ENCODE measurements at regions not wholly inside any gene's neighbourhood (a gene's known extent, or its start where the extent isn't known, plus 50 kb on each side); places are given as distances from the start of the nearest gene placed in this dataset.

GRCh38 chr2:71888751-71889445, 258.8 kb downstream of the CYP26B1 start:
- H3K27me3 ChIP-seq (ENCODE audit: control insufficient read depth in 2 of 2, insufficient read depth in 2 of 2, low read length in 2 of 2): peaks cover 3 to 10% of the 10 kb centered on the region in 2 experiments; a peak in 2 of 5 replicates
- POLR2A ChIA-PET: no interaction called here
- H3K79me2 ChIP-seq (ENCODE audit: control insufficient read depth, insufficient read depth, low read length): no peaks in the 10 kb centered on the region
- in situ Hi-C loops (cut with MboI): no loop called here
- H3K9me3 ChIP-seq (replicated peaks; ENCODE audit: control insufficient read depth, insufficient read depth, low read depth, low read length): no peaks in the 10 kb centered on the region; the same call in 1 of the 2 replicates
- WGBS (ENCODE audit: insufficient coverage, low coverage, missing lambda C conversion rate): 10% methylated on average over 4 of the region's 4 CpGs
- peaks cover 0 to 12% of the 10 kb centered on the region in 2 experiments; a peak in 3 of 5 replicates for H3K4me1 ChIP-seq (replicated peaks in 1 of 2; ENCODE audit: control insufficient read depth in 2 of 2, insufficient read depth in 2 of 2, low read length in 2 of 2)
- no peaks in the 10 kb centered on the region for H4K20me1 ChIP-seq (replicated peaks; ENCODE audit: control insufficient read depth, insufficient read depth, low read length)
- H2AFZ ChIP-seq (ENCODE audit: low read depth, low read length): no peak overlapping the region
- DNase-seq (ENCODE audit: extremely low read depth in 1 of 4, low spot score in 3 of 4): no peak
- ATAC-seq: no peak
- intact Hi-C loops (cut with micrococcal nuclease): no loop called here
- CTCF ChIA-PET (ENCODE audit: low intra/inter-chr PET ratio): no interaction called here
- H3K36me3 ChIP-seq (ENCODE audit: control insufficient read depth, insufficient read depth, low read length): no peaks in the 10 kb centered on the region
- no peak overlapping the region for H3K27ac ChIP-seq (ENCODE audit: extremely low read depth, low read depth, low read length)
- H3K9me1 ChIP-seq (ENCODE audit: control insufficient read depth, insufficient read depth, low read length): no peaks in the 10 kb centered on the region
- H3K4me2 ChIP-seq (ENCODE audit: insufficient read depth, low read length): no peak overlapping the region
- H3K4me3 ChIP-seq: no peak overlapping the region
- BruUV-seq (replicated peaks): no TSS peak
- no peak overlapping the region for H3K9ac ChIP-seq (ENCODE audit: insufficient read depth in 1 of 2, low read depth in 2 of 2, low read length in 2 of 2)
- no peak for FAIRE-seq
- TF ChIP-seq KLF16 (IDR thresholded peaks at IDR 0.05): no peak
- TF ChIP-seq ZNF668 (CRISPR knock-in tag; IDR thresholded peaks at IDR 0.05): no peak
- no peak for TF ChIP-seq ELF2 (CRISPR knock-in tag; IDR thresholded peaks at IDR 0.05)
- TF ChIP-seq E2F6 (IDR thresholded peaks at IDR 0.05; ENCODE audit: borderline replicate concordance in 1 of 2, extremely low read depth in 1 of 2, insufficient read depth in 1 of 2, insufficient read length in 1 of 2, low read depth in 1 of 2, low read length in 1 of 2, poor library complexity in 1 of 2, severe bottlenecking in 1 of 2): no peak
- TF ChIP-seq ZNF311 (CRISPR knock-in tag; IDR thresholded peaks at IDR 0.05): no peak
- TF ChIP-seq MBD1 (CRISPR knock-in tag; IDR thresholded peaks at IDR 0.05): no peak
- no peak for TF ChIP-seq CBX3 (IDR thresholded peaks at IDR 0.05; ENCODE audit: borderline replicate concordance in 1 of 2, low read length in 2 of 2)

Data from K562 (cell line).